SJSA1 (cell line): ENCODE measurements at regions not wholly inside any gene's neighbourhood (a gene's known extent, or its start where the extent isn't known, plus 50 kb on each side); places are given as distances from the start of the nearest gene placed in this dataset.

Experiments
- DNase-seq, 2 experiments: peaks; one replicate each; pipeline ENCODE4 v3.0.0-alpha.2; 2015 to 2020; ENCODE audit warnings: low spot score in 2 of 2, low read depth in 1 of 2
- H3K27ac ChIP-seq: fragments of 250-450 bp; sonication (Bioruptor Pico); 2 replicates; pipeline ENCODE4 v1.5.1; 2020; ENCODE audit warnings: mild to moderate bottlenecking, moderate library complexity
- H3K27me3 ChIP-seq: fragments of 250-450 bp; sonication (Bioruptor Pico); replicated peaks from 2 replicates; pipeline ENCODE4 v1.5.1; 2020; ENCODE audit warnings: mild to moderate bottlenecking, moderate library complexity
- H3K36me3 ChIP-seq: fragments of 250-450 bp; sonication (Bioruptor Pico); 2 replicates; pipeline ENCODE4 v1.5.1; 2020; ENCODE audit warnings: mild to moderate bottlenecking
- H3K4me1 ChIP-seq: fragments of 250-450 bp; sonication (Bioruptor Pico); replicated peaks from 2 replicates; pipeline ENCODE4 v1.6.1; 2021; ENCODE audit warnings: mild to moderate bottlenecking
- H3K4me3 ChIP-seq: fragments of 250-450 bp; sonication (Bioruptor Pico); 2 replicates; pipeline ENCODE4 v1.5.1; 2020; ENCODE audit warnings: mild to moderate bottlenecking
- H3K9me3 ChIP-seq: fragments of 250-450 bp; sonication (Bioruptor Pico); replicated peaks from 2 replicates; pipeline ENCODE4 v1.5.1; 2020; ENCODE audit warnings: mild to moderate bottlenecking

DNA sequence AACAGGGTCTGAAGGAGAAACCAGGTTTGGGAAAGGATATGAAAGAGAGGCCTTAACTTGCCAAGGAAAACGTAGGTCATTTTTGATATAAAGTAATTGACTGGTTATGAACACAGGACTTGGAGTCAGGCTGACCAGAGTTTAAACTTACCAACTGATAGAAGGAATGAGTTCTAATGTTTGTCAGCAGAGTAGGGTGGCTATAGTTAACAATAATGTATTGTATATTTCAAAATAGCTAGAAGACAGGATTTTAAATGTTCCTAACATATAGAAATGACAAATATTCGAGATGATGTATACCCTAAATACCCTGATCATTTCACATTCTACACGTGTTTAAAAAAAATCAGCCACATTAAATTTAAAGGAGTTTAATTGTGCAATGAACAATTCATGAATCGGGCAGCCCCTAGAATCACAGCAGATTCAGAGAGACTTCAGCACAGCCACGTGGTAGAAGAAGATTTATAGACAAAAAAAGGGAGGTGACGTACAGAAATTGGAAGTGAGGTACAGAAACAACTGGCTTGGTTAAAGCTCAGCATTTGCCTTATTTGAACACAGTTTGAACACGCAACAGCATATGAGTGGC is 52.5 kb upstream of the PLEKHG7 start:
- no peak for DNase-seq
- no peaks in the 10 kb centered on the region for H3K9me3 ChIP-seq
- no peak overlapping the region for H3K4me3 ChIP-seq
- 0 out of 2 replicates have a peak, but pooled peaks cover 4% of the 10 kb centered on the region for H3K4me1 ChIP-seq
- H3K27ac ChIP-seq: no peak overlapping the region
- no peaks in the 10 kb centered on the region for H3K36me3 ChIP-seq
- H3K27me3 ChIP-seq: no peaks in the 10 kb centered on the region

DNA sequence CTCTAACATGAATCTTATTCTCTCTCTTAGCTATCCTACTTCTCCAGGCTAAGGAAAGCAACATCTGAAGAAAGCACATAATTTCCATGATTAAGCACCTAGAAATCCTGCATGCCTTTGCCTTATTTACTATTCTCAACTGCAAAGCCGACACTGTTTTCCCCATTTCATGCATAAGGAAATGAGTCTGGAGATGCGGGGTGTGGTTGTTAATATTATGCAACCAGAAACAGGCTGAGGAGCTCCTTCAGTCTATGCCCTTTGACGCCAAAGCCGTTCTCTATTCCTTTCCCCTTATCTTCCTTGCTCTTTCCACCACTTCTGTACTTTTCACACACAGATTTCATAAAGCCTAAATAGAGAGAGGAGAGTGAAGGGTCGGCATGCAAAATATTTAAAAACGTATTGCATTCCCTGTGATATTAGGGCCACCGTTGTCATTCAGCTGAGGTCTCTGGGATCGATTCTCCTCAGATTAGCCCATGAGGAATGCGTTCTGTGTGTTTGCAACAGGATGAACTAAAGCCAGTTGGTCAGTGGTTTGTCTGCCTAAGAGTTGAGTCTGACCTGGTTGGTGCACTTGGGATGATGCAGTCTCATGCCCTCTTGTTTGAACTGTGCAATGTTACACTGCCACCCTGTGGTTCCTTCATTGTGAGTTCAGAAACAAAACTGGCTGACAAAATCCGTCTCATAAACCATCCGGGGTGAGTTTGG is 53.1 kb upstream of the PLEKHG7 start:
- H3K4me1 ChIP-seq: 0 out of 2 replicates have a peak, but pooled peaks cover 4% of the 10 kb centered on the region
- H3K36me3 ChIP-seq: no peaks in the 10 kb centered on the region
- DNase-seq: peak; percentile 35 to 59
- H3K4me3 ChIP-seq: no peak overlapping the region
- H3K27ac ChIP-seq: no peak overlapping the region
- no peaks in the 10 kb centered on the region for H3K27me3 ChIP-seq
- H3K9me3 ChIP-seq: no peaks in the 10 kb centered on the region

DNA sequence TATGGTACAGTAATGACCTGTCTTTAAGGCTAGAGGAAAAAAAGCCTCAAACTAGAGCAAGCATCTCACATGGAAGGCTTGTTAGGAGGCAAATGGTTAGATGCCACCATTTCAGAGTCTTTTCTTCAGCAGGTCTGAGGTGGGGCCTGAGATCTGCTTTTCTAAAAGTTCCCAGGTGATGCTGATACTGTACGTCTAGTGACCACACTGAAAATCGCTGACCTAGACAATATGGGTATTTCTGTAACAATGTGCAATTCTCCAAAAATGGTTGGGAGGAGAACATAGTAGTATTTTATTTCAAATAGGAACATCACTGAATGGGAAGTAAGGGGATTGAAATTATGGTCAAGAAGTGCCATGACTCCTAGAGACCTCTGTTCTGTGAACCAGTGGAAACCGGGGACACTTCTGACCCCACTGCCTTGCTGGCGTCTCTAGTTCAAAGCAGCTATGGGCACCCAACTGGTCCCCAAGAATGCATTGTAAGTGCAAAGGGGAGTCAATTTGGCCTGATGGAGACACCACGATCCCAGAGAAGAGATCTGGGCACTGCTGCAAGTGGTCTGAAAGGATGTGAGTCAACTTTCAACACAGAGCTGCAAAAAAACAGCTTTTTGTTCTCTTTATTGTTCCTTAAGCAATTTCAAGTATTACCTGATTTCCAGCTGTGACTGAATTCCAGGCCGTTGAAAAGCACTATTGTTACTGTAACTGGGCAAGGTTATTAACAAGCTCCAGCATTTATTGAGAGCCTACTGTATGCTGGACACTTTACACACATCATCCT is 54.4 kb upstream of the PLEKHG7 start:
- Histone ChIP-seq H3K36me3 (no peaks in the 10 kb centered on the region), H3K4me1 (0 out of 2 replicates have a peak, but pooled peaks cover 4% of the 10 kb centered on the region), H3K9me3 (0 out of 2 replicates have a peak, but pooled peaks cover 3% of the 10 kb centered on the region), H3K27ac (no peak overlapping the region), H3K4me3 (no peak overlapping the region), H3K27me3 (no peaks in the 10 kb centered on the region)
- DNase-seq: no peak

DNA sequence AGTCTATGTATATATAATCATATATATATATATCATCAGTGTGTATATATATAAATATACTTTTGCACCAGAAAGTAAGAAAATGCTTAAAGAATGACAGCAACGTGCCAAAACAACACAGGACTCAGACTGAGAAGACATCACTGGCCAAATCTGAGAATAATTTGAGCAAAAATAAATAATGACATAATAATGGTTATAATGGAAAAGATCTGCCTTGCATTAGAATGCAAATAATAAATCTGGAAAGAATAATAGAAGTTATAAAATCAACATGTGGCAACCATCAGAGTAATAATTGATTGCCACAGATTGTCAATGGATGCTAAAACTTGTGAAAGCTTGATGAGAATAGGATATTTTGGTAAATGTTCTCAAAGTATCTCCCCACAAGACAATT is 61.5 kb upstream of the PLEKHG7 start:
- Histone ChIP-seq H3K9me3 (0 out of 2 replicates have a peak, but pooled peaks cover 3% of the 10 kb centered on the region), H3K27ac (no peak overlapping the region), H3K27me3 (no peaks in the 10 kb centered on the region), H3K36me3 (no peaks in the 10 kb centered on the region), H3K4me3 (no peak overlapping the region), H3K4me1 (no peaks in the 10 kb centered on the region)
- no peak for DNase-seq

DNA sequence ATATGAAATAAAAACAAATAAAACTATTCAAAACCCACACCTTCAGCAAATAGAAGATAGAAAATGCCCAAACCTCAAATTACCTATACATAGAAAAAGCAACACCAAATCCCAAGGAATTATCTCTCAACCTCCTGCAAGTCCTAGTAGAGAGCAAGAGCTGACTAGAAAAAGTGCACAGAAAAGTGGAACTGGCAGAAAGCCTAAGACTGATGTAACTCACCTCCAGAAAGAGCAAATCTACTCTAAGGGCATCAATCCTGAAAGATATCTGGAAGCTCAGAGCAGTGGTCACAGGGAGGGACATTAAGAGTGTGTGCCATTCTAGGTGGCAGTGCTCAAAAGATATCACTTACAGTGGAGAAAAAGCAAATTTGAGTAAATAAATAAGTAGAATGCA is 62.1 kb upstream of the PLEKHG7 start:
- Histone ChIP-seq H3K27ac (no peak overlapping the region), H3K36me3 (no peaks in the 10 kb centered on the region), H3K9me3 (0 out of 2 replicates have a peak, but pooled peaks cover 3% of the 10 kb centered on the region), H3K4me1 (no peaks in the 10 kb centered on the region), H3K27me3 (no peaks in the 10 kb centered on the region), H3K4me3 (no peak overlapping the region)
- no peak for DNase-seq

DNA sequence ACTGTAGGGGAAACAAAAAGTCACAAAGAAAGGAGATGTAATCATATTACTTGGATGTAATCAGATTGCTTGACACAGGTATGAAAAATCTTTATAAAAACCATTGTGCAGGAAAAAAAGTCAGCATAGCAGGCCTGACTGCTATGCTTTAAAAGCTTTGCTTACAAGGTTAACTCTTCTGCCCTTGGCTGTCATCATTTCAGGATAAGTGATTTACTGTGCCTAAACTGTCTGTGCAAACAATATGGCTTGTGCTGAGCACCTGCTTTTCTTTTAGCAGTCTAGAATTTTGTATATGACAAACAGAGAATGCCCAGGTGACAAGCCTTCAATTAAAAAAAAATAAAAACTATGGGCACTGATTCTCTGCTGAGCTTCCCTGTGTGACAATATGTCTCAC is 63.8 kb upstream of the PLEKHG7 start:
- H3K4me3 ChIP-seq: no peak overlapping the region
- no peak overlapping the region for H3K27ac ChIP-seq
- H3K4me1 ChIP-seq: no peaks in the 10 kb centered on the region; the same call in 1 of the 2 replicates
- DNase-seq: no peak
- no peaks in the 10 kb centered on the region for H3K27me3 ChIP-seq
- H3K9me3 ChIP-seq: no peaks in the 10 kb centered on the region
- no peaks in the 10 kb centered on the region for H3K36me3 ChIP-seq

DNA sequence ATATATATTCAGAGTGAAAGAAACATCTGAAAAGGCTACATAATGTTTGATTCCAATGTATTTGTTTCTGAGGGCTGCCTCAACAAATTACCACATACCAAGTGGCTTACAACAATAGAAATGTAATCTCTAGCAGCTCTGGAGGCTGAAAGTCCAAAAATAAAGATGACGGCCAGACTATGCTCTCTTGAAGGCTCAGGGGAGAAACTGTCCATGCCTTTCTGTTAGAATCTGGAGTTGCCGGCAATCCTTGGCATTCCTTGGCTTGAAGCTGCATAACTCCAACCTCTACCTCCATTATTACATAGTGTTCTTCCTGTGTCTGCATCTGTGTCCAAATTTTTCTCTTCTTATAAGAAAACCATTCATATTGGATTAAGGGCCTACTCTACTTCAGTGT is 68.1 kb upstream of the PLEKHG7 start:
- Histone ChIP-seq H3K27me3 (no peaks in the 10 kb centered on the region), H3K9me3 (no peaks in the 10 kb centered on the region), H3K36me3 (no peaks in the 10 kb centered on the region), H3K4me1 (peaks cover 4% of the 10 kb centered on the region; the same call in 1 of the 2 replicates), H3K27ac (no peak overlapping the region), H3K4me3 (no peak overlapping the region)
- DNase-seq: peak in 1 of 2 experiments; percentile 6

DNA sequence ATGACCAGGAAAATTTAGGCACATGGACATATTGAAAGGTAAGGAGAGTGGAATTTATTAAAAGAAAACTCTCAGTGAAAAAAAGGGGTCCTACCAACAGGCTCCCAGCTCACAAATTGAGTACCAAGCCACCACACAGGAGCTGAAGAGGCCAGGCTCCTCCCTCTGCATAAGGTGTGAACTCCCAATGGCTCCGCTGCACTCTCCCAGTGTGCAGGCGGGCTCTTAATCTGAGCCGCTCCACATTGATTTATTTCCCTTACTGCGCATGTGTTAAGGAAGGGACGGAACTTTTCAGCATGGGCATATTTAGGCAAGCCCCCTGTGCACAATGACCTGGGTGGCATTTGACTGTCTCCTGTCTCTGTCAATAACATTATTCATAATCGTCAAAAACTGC is 68.6 kb upstream of the PLEKHG7 start:
- Histone ChIP-seq H3K4me1 (peaks cover 6% of the 10 kb centered on the region; the same call in 1 of the 2 replicates), H3K27ac (no peak overlapping the region), H3K27me3 (no peaks in the 10 kb centered on the region), H3K4me3 (no peak overlapping the region), H3K36me3 (no peaks in the 10 kb centered on the region), H3K9me3 (no peaks in the 10 kb centered on the region)
- DNase-seq: no peak

DNA sequence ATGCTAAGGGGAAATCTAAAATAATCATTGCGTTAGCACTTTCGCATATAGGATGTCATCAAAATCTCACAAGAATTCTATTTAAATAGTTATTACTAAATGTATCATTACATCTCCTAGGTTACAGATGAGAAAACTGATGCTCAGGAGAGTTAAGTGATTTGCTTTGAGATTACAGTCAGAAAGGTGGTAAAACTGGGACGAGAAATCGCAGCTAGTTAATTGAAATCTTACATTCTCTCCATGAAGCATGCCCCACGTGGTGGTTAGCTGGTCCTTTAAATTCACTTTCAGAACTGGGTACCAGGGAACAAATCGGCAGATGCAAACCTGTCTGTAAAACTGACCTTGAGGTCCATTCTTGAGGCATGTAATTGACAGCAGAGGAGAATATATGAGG is 71.8 kb upstream of the PLEKHG7 start:
- H3K27me3 ChIP-seq: no peaks in the 10 kb centered on the region
- H3K4me1 ChIP-seq: peaks cover 18% of the 10 kb centered on the region
- no peak for DNase-seq
- H3K9me3 ChIP-seq: no peaks in the 10 kb centered on the region
- no peaks in the 10 kb centered on the region for H3K36me3 ChIP-seq
- H3K4me3 ChIP-seq: no peak overlapping the region
- no peak overlapping the region for H3K27ac ChIP-seq

DNA sequence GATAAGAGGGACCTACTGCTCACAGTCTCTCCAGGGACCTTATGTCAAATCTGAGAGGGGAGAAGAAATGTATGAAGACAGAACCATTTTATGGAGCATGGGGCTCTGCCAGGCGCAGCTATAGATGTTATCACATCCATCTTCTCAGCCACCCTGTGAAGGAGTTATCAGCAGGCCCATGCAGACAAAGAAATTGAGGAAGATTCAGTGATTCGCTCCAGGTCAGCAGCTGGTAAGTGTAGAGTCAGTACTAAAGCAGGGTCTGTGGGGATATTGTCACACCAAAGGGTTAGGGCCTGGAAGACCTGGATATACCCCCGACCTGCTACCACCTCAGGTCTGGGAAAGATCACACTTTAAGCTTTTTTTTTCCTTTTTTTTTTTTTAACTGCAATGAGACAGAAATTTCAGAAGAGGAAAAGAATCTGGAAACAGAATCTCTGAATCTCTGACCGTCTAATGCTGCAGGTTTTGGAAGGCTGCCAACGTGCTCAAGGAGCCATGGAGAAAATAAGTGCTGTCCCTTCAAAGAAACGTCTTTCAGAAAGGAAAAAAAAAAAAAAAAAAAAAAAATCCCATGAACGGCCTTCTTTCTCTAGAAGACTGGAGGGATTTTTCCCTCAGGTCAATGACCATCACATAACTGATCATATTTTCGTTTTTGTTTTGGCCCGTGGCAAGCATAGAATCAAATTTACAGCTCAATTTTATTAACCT is 73.3 kb upstream of the PLEKHG7 start:
- Histone ChIP-seq H3K9me3 (no peaks in the 10 kb centered on the region), H3K36me3 (no peaks in the 10 kb centered on the region), H3K27me3 (no peaks in the 10 kb centered on the region), H3K27ac (no peak overlapping the region), H3K4me3 (no peak overlapping the region), H3K4me1 (peaks cover 23% of the 10 kb centered on the region)
- peak; percentile 41 to 48 for DNase-seq

DNA sequence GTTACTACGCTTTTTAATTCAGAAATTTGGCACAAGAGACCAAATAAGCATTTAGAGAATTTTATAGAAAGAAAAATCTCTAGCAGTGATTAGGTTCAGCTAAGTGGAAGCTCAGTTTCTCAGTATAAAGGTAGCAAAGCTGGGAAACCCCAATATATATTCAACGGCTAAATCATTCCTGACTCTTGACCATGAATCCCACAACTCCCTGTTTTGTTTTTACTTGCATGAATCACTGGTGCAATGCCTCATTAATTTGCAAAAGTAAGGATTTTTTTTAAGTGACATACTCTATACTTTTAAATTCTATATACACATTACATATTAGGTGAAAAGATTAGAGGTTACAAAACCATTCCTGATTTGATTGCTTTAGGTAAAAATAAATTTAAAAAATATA is 74.3 kb upstream of the PLEKHG7 start:
- Histone ChIP-seq H3K4me3 (no peak overlapping the region), H3K4me1 (peaks cover 30% of the 10 kb centered on the region), H3K27me3 (no peaks in the 10 kb centered on the region), H3K9me3 (no peaks in the 10 kb centered on the region), H3K36me3 (no peaks in the 10 kb centered on the region), H3K27ac (no peak overlapping the region)
- DNase-seq: no peak

DNA sequence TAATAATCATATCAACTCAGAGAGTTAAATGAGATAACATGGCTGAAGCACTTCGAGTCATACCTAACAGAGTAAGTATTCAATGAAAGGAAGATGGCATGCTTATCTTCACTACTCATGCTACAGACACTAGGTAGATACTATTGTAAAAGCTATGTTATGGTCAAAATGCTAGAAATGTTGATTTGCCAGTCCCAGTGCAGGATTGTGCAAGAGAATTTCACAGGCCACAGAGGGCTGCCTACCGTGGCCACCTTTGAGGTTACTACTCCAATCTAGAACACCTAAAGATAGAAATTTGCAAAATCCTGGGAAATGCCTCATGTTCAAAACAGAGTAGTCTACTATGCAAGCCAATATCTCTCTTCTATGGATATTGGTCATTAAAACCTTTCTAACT is 75.3 kb upstream of the PLEKHG7 start:
- H3K9me3 ChIP-seq: no peaks in the 10 kb centered on the region
- H3K4me3 ChIP-seq: no peak overlapping the region
- DNase-seq: no peak
- H3K36me3 ChIP-seq: no peaks in the 10 kb centered on the region
- H3K27me3 ChIP-seq: no peaks in the 10 kb centered on the region
- H3K4me1 ChIP-seq: peaks cover 35% of the 10 kb centered on the region
- H3K27ac ChIP-seq: no peak overlapping the region

DNA sequence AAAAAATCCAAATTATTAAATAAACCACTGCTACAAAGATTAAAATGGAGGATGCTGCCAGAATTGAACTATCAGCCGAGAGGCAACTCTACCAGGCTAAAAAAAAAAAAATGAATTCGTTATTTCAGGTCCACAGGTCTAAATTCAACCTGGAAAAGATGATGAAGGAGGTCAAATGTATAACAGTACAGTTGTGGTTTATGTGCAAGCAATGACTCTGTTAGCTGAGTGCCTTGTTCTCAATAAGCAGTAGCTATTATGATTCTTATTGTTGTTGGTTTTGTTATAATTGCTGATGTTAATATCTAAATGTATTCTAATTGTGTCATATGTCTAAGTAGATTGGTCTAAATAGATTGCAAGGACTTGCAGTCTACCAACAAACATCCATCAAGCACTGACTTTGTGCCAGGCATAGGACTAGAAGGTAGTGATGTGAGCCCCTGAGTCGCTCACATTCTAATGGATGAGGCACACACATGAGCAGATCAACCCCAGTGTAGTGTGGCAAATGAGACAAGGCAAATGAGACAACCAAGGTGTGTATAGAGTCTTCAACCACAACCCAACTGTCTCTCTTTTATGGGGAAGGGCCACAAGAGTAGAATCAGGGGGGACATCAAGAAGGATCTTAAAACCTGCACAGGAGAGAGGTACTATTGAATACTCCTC is 77.0 kb upstream of the PLEKHG7 start:
- Histone ChIP-seq H3K9me3 (peaks cover 3% of the 10 kb centered on the region; the same call in 1 of the 2 replicates), H3K4me3 (no peak overlapping the region), H3K27ac (no peak overlapping the region), H3K36me3 (no peaks in the 10 kb centered on the region), H3K4me1 (peaks cover 41% of the 10 kb centered on the region), H3K27me3 (no peaks in the 10 kb centered on the region)
- DNase-seq: no peak
